HG02798 (cell line): ENCODE measurements at regions not wholly inside any gene's neighbourhood (a gene's known extent, or its start where the extent isn't known, plus 50 kb on each side); places are given as distances from the start of the nearest gene placed in this dataset.

Experiments
- ATAC-seq: cut with Tn5 transposase; IDR thresholded peaks from one replicate; pipeline ENCODE4 v1.9.1; 2021; ENCODE audit warnings: mild to moderate bottlenecking; ENCODE audit not compliant: unreplicated experiment, poor library complexity

- no peak for ATAC-seq
Measured at GRCh38 chr4:31086756-31087330, 366.7 kb downstream of the PCDH7 start.

GRCh38 chr4:31088600-31089230, 368.5 kb downstream of the PCDH7 start:
- ATAC-seq = no peak

GRCh38 chr4:31089815-31090214, 369.6 kb downstream of the PCDH7 start:
- ATAC-seq = no peak

GRCh38 chr4:31094474-31094873, 374.3 kb downstream of the PCDH7 start:
- ATAC-seq = no peak

GRCh38 chr4:31097999-31098398, 377.8 kb downstream of the PCDH7 start:
- ATAC-seq = no peak

GRCh38 chr4:31100536-31100935, 380.4 kb downstream of the PCDH7 start:
- no peak for ATAC-seq

- no peak for ATAC-seq
Measured at GRCh38 chr4:31104043-31104442, 383.9 kb downstream of the PCDH7 start.

- ATAC-seq = no peak
Measured at GRCh38 chr4:31104577-31104976, 384.4 kb downstream of the PCDH7 start.

- ATAC-seq = no peak
Measured at GRCh38 chr4:31106419-31106818, 386.2 kb downstream of the PCDH7 start.

GRCh38 chr4:31107362-31107761, 387.2 kb downstream of the PCDH7 start:
- no peak for ATAC-seq

GRCh38 chr4:31108762-31109161, 388.6 kb downstream of the PCDH7 start:
- no peak for ATAC-seq

GRCh38 chr4:31111790-31112189, 391.6 kb downstream of the PCDH7 start:
- ATAC-seq = no peak

GRCh38 chr4:31114816-31115215, 394.6 kb downstream of the PCDH7 start:
- ATAC-seq = no peak

- ATAC-seq = no peak
Measured at GRCh38 chr4:31124008-31124585, 403.9 kb downstream of the PCDH7 start.

- ATAC-seq = no peak
Measured at GRCh38 chr4:31125061-31125460, 404.9 kb downstream of the PCDH7 start.

GRCh38 chr4:31125496-31125895, 405.3 kb downstream of the PCDH7 start:
- ATAC-seq = no peak

- no peak for ATAC-seq
Measured at GRCh38 chr4:31126881-31127398, 406.8 kb downstream of the PCDH7 start.

- no peak for ATAC-seq
Measured at GRCh38 chr4:31130930-31131329, 410.8 kb downstream of the PCDH7 start.

GRCh38 chr4:31134720-31135119, 414.6 kb downstream of the PCDH7 start:
- ATAC-seq = no peak

GRCh38 chr4:31139767-31140166, 419.6 kb downstream of the PCDH7 start:
- ATAC-seq = no peak

- ATAC-seq = no peak
Measured at GRCh38 chr4:31141095-31141831, 421.1 kb downstream of the PCDH7 start.
